KG1 (cell line): ENCODE measurements at regions not wholly inside any gene's neighbourhood (a gene's known extent, or its start where the extent isn't known, plus 50 kb on each side); places are given as distances from the start of the nearest gene placed in this dataset.

Experiments used
- DNase-seq: peaks from one replicate; lab custom pipeline; 2025; lab: John Stamatoyannopoulos, UW

DNA sequence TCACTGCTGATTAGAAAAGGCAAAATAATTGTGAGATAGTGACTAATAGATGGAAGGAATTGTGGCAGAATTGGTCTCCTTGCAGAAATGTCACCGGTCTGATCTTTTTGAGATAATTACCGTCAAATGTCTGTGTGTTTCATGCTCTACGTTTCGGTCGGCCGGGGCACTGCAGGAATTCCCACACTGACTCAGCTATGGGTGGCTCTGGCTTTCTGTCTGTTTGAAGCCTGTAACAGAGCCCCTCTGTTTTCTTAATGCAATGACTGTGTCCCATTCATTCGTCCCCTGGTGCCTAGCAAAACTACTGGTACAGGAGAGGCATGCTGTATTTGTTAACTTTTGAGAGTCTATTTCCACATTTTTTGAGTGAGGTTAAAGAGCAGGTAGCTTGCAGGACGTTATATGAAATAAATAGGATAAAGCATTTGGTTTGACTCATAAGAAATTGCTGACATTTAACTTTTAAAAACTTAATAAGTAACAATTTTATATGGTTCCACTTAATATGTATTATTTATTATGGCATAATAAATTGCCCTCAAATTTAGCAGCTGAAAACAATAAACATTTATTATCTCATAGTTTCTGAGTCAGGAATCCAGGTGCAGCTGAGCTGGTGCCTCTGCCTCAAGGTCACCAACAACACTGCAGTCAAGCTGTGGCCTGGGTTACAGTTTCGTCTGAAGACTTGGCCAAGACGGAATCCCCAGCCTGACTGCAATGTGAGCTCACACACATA is 53.3 kb upstream of the CTBP2 start:
- DNase-seq = no peak

DNA sequence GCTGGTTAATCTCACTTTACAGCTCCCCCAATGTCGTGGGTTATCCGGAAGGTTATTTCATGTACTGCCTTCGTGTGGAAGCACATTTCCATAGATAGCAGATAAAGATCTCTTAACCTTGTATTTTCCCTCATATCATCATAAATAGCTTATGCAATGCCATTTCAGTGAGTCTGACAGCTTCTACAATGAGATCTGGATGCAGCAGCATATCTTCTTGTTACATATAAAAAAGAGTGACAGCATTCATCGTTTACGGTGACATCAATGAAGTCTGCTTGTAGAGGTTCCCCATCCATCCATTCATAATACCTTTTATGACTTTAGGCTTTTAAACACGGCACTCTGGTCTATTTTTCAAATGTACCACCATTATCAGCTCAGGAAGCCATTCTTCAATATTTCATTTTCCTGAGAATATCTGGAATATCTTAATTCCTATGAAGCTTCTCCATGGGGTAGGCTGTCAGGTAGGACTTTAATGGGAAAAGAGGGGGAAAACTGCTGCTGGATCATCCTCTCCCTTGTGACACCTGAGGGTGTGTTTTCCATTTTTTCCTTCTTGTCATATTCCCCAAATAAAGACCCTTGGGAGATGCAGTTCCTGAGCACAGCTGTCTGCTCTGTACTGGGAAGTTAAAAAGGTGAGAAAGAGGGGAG is 51.9 kb upstream of the CTBP2 start:
- no peak for DNase-seq
